HepG2 (cell line): ENCODE measurements at regions not wholly inside any gene's neighbourhood (a gene's known extent, or its start where the extent isn't known, plus 50 kb on each side); places are given as distances from the start of the nearest gene placed in this dataset.

Experiments used
- AHR ChIP-seq: IDR thresholded peaks from 2 replicates; pipeline ENCODE4 v1.6.1; 2018; ENCODE audit warnings: missing genetic modification reagents, missing compliant biosample characterization
- EHMT2 ChIP-seq: fragments of 200-600 bp; sonication (generic); IDR thresholded peaks from 2 replicates; pipeline ENCODE4 v1.7.0; 2017; ENCODE audit warnings: antibody characterized with exemption, low read depth, low read length, borderline replicate concordance
- ESRRA ChIP-seq: sonication (generic); formaldehyde crosslinking; IDR thresholded peaks from 2 replicates; pipeline ENCODE4 v1.5.1; 2020; ENCODE audit warnings: mild to moderate bottlenecking, low read depth, missing genetic modification reagents
- GABPB1 ChIP-seq: IDR thresholded peaks from 2 replicates; pipeline ENCODE4 v1.6.1; 2016; ENCODE audit warnings: mild to moderate bottlenecking, missing genetic modification reagents, moderate library complexity, missing compliant biosample characterization
- HDAC6 ChIP-seq: fragments of 200-600 bp; sonication (generic); IDR thresholded peaks from 2 replicates; pipeline ENCODE4 v1.7.0; 2017; ENCODE audit warnings: mild to moderate bottlenecking, antibody characterized with exemption, low read length, low read depth
- HNRNPUL1 ChIP-seq: fragments of 200-400 bp; formaldehyde crosslinking; IDR thresholded peaks from 2 replicates; pipeline ENCODE4 v1.6.1; 2017; ENCODE audit warnings: low read depth, mild to moderate bottlenecking, low read length, moderate library complexity
- MED13 ChIP-seq: sonication (generic); formaldehyde crosslinking; IDR thresholded peaks from 2 replicates; pipeline ENCODE4 v1.5.0; 2020; ENCODE audit warnings: missing genetic modification reagents
- NKX3-1 ChIP-seq: sonication (generic); formaldehyde crosslinking; IDR thresholded peaks from 2 replicates; pipeline ENCODE4 v1.5.0; 2020; ENCODE audit warnings: missing genetic modification reagents
- NR2F6 ChIP-seq, 2 experiments: IDR thresholded peaks; 2 replicates each; pipeline ENCODE4 v1.6.1; 2016; ENCODE audit warnings: antibody characterized with exemption in 1 of 2, mild to moderate bottlenecking in 1 of 2
- SMYD3 ChIP-seq: sonication (generic); formaldehyde crosslinking; IDR thresholded peaks from 2 replicates; pipeline ENCODE4 v1.8.1; 2023; ENCODE audit warnings: mild to moderate bottlenecking, missing genetic modification reagents
- TCF7L2 ChIP-seq: IDR thresholded peaks from 2 replicates; pipeline ENCODE4 v1.6.1; 2011; ENCODE audit warnings: mild to moderate bottlenecking, low read depth, low read length, moderate library complexity
- TP53 ChIP-seq: sonication (generic); formaldehyde crosslinking; conservative IDR thresholded peaks from 2 replicates; pipeline ENCODE4 v1.4.0; 2020; ENCODE audit warnings: missing genetic modification reagents
- ZKSCAN8 ChIP-seq: IDR thresholded peaks from 2 replicates; pipeline ENCODE4 v1.6.1; 2016; ENCODE audit warnings: borderline replicate concordance, missing genetic modification reagents, missing compliant biosample characterization
- ZNF143 ChIP-seq: sonication (generic); formaldehyde crosslinking; IDR thresholded peaks from 2 replicates; pipeline ENCODE4 v1.4.0; 2020; ENCODE audit warnings: missing genetic modification reagents
- ZNF33A ChIP-seq: sonication (generic); formaldehyde crosslinking; IDR thresholded peaks from 2 replicates; pipeline ENCODE4 v1.5.1; 2020; ENCODE audit warnings: missing genetic modification reagents, mild to moderate bottlenecking, moderate library complexity, borderline replicate concordance
- ZNF724P ChIP-seq: sonication (generic); formaldehyde crosslinking; IDR thresholded peaks from 2 replicates; pipeline ENCODE4 v1.8.0; 2022; ENCODE audit warnings: missing genetic modification reagents, borderline replicate concordance
- TF ChIP-seq, protein P1 (sequence below): sonication (generic); formaldehyde crosslinking; IDR thresholded peaks from 2 replicates; pipeline ENCODE4 v1.5.0; 2020; ENCODE audit warnings: mild to moderate bottlenecking, missing genetic modification reagents
- TF ChIP-seq, protein P2 (sequence below), 2 experiments: sonication (generic) in 1 of 2; formaldehyde crosslinking in 1 of 2; IDR thresholded peaks; 2 replicates each; pipeline versions ENCODE4 v1.4.0 to v1.6.1; 2016 to 2020; ENCODE audit warnings: borderline replicate concordance in 1 of 2, low read depth in 1 of 2, mild to moderate bottlenecking in 1 of 2, missing genetic modification reagents in 1 of 2
- TF ChIP-seq, protein P3 (sequence below): sonication (generic); formaldehyde crosslinking; IDR thresholded peaks from 2 replicates; pipeline ENCODE4 v1.4.0; 2020; ENCODE audit warnings: mild to moderate bottlenecking, low read depth, missing genetic modification reagents
- TF ChIP-seq, protein P4 (sequence below): sonication (generic); formaldehyde crosslinking; IDR thresholded peaks from 2 replicates; pipeline ENCODE4 v1.5.0; 2020; ENCODE audit warnings: missing genetic modification reagents
- TF ChIP-seq, protein P5 (sequence below): IDR thresholded peaks from 2 replicates; pipeline ENCODE4 v1.6.1; 2016; ENCODE audit warnings: missing biosample characterization, missing genetic modification reagents, low read depth

DNA sequence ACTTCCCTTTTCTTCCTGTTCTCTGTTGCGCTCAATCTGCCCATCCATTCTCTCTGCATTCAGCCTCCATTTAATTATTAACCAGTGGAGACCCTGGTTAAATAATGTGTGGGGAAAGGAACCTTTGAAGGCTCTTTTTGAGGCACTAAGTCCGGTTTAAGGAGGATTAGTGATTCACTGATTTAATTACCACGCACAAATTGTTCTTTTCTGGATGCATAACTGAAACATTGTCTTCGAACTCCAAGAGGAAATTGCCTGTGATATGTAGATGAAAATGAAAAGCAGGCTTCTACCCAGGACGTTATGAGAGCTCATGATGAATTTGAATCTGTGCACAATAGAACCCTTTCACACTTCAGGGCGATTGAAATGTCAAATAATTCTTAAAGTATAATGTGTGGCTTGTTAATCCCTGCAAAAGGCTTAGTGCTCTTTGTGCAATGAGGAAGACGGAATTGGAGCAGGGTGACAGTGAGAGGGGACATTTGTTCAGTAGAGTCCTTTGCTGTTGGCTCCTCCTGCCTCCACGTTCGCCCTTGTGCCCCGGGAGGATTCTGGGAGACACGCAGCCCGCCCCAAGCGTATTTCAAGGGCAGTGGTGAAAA is 51.1 kb upstream of the ZNF236 start (continued):
- TF ChIP-seq ZNF33A (CRISPR knock-in tag) (no peak), SMYD3 (CRISPR knock-in tag) (no peak), HDAC6 (no peak), NR2F6 (IDR thresholded peaks at IDR 0.05) (peak; percentile 18; the same call in 1 of the 2 replicates), NR2F6 (CRISPR knock-in tag; IDR thresholded peaks at IDR 0.05) (no peak), HNRNPUL1 (0 out of 2 replicates have a peak, but pooled peaks have one; percentile 63), ZNF143 (CRISPR knock-in tag) (peak; percentile 57), TCF7L2 (peak; percentile 39; the same call in 1 of the 2 replicates), NKX3-1 (no peak), MED13 (CRISPR knock-in tag) (no peak), EHMT2 (no peak), AHR (CRISPR knock-in tag) (no peak), GABPB1 (CRISPR knock-in tag) (no peak), ZKSCAN8 (CRISPR knock-in tag) (no peak), ESRRA (no peak), ZNF724P (CRISPR knock-in tag) (no peak), TP53 (CRISPR knock-in tag) (no peak)
- TF ChIP-seq, protein P1, sequence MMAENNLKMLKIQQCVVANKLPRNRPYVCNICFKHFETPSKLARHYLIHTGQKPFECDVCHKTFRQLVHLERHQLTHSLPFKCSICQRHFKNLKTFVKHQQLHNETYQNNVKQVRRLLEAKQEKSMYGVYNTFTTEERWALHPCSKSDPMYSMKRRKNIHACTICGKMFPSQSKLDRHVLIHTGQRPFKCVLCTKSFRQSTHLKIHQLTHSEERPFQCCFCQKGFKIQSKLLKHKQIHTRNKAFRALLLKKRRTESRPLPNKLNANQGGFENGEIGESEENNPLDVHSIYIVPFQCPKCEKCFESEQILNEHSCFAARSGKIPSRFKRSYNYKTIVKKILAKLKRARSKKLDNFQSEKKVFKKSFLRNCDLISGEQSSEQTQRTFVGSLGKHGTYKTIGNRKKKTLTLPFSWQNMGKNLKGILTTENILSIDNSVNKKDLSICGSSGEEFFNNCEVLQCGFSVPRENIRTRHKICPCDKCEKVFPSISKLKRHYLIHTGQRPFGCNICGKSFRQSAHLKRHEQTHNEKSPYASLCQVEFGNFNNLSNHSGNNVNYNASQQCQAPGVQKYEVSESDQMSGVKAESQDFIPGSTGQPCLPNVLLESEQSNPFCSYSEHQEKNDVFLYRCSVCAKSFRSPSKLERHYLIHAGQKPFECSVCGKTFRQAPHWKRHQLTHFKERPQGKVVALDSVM (CRISPR knock-in tag): no peak
- TF ChIP-seq, protein P2, sequence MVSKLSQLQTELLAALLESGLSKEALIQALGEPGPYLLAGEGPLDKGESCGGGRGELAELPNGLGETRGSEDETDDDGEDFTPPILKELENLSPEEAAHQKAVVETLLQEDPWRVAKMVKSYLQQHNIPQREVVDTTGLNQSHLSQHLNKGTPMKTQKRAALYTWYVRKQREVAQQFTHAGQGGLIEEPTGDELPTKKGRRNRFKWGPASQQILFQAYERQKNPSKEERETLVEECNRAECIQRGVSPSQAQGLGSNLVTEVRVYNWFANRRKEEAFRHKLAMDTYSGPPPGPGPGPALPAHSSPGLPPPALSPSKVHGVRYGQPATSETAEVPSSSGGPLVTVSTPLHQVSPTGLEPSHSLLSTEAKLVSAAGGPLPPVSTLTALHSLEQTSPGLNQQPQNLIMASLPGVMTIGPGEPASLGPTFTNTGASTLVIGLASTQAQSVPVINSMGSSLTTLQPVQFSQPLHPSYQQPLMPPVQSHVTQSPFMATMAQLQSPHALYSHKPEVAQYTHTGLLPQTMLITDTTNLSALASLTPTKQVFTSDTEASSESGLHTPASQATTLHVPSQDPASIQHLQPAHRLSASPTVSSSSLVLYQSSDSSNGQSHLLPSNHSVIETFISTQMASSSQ (IDR thresholded peaks at IDR 0.05; ENCODE audit: low read depth): peak; percentile 96
- TF ChIP-seq, protein P2 (CRISPR knock-in tag; IDR thresholded peaks at IDR 0.05; ENCODE audit: borderline replicate concordance): peak; percentile 93
- TF ChIP-seq, protein P3, sequence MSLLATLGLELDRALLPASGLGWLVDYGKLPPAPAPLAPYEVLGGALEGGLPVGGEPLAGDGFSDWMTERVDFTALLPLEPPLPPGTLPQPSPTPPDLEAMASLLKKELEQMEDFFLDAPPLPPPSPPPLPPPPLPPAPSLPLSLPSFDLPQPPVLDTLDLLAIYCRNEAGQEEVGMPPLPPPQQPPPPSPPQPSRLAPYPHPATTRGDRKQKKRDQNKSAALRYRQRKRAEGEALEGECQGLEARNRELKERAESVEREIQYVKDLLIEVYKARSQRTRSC (CRISPR knock-in tag): no peak
- TF ChIP-seq, protein P4, sequence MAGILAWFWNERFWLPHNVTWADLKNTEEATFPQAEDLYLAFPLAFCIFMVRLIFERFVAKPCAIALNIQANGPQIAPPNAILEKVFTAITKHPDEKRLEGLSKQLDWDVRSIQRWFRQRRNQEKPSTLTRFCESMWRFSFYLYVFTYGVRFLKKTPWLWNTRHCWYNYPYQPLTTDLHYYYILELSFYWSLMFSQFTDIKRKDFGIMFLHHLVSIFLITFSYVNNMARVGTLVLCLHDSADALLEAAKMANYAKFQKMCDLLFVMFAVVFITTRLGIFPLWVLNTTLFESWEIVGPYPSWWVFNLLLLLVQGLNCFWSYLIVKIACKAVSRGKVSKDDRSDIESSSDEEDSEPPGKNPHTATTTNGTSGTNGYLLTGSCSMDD: no peak
- TF ChIP-seq, protein P5, sequence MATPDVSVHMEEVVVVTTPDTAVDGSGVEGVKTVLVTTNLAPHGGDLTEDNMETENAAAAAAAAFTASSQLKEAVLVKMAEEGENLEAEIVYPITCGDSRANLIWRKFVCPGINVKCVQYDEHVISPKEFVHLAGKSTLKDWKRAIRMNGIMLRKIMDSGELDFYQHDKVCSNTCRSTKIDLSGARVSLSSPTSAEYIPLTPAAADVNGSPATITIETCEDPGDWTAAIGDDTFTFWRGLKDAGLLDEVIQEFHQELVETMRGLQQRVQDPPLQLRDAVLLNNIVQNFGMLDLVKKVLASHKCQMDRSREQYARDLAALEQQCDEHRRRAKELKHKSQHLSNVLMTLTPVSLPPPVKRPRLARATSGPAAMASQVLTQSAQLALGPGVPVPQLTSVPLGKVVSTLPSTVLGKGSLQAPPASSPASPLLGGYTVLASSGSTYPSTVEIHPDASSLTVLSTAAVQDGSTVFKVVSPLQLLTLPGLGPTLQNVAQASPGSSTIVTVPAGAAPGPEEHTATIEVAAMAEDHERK: no peak
